K562 (cell line): ENCODE measurements at regions not wholly inside any gene's neighbourhood (a gene's known extent, or its start where the extent isn't known, plus 50 kb on each side); places are given as distances from the start of the nearest gene placed in this dataset.

Source experiments
- ATAC-seq: fragments of 200-7000 bp; cut with Tn5 transposase; 3 replicates; pipeline ENCODE4 v1.9.1; 2020; ENCODE audit warnings: moderate library complexity
- BruUV-seq: library from RNA; stranded (reverse); fragments of 400-500 nt; replicated peaks from 2 replicates; lab custom pipeline; 2021; lab: Mats Ljungman, UMichigan
- CTCF ChIA-PET: fragments of 300-600 bp; formaldehyde crosslinking; extraction: SDS; loops from one replicate; lab custom pipeline; 2021; ENCODE audit warnings: low intra/inter-chr PET ratio; lab: Yijun Ruan, JAX
- POLR2A ChIA-PET: fragments of 300-600, 350-650 bp; sonication (Branson Sonifier 250); formaldehyde crosslinking; extraction: SDS; loops from one replicate; lab custom pipeline; 2021; ENCODE audit warnings: antibody characterized with exemption, inconsistent platforms; lab: Yijun Ruan, JAX
- DNase-seq, 4 experiments: peaks; one replicate each; pipeline versions ENCODE4 v3.0.0 to v3.0.0-alpha.2; 2011 to 2018; ENCODE audit warnings: low spot score in 3 of 4, mixed read lengths in 3 of 4; ENCODE audit errors: extremely low read depth in 1 of 4
- FAIRE-seq: peaks from 2 replicates; lab custom pipeline; 2011; peaks lifted over from hg19 to GRCh38; lab: Jason Lieb, UNC
- H2AFZ ChIP-seq: 2 replicates; pipeline ENCODE4 v1.6.0; 2011; ENCODE audit warnings: low read depth, low read length, control low read depth, inconsistent platforms
- H3K27ac ChIP-seq: fragments of 200-600 bp; 3 replicates; pipeline ENCODE4 v1.8.0; 2011; ENCODE audit warnings: low read depth, mild to moderate bottlenecking, control low read depth, inconsistent platforms, low read length, moderate library complexity, mixed read lengths; ENCODE audit errors: extremely low read depth
- H3K27me3 ChIP-seq, 2 experiments: fragments of 300-600 bp in 1 of 2; 2 replicates in 1 of 2; 3 replicates in 1 of 2; pipeline versions ENCODE4 v1.6.0 to v1.8.0; 2011; ENCODE audit warnings: inconsistent platforms in 2 of 2, low read length in 2 of 2, mild to moderate bottlenecking in 1 of 2, mixed read lengths in 1 of 2, moderate library complexity in 1 of 2; ENCODE audit not compliant: control insufficient read depth in 2 of 2, insufficient read depth in 2 of 2
- H3K36me3 ChIP-seq: fragments of 300-600 bp; 3 replicates; pipeline ENCODE4 v1.8.0; 2011; ENCODE audit warnings: mild to moderate bottlenecking, low read length, inconsistent platforms; ENCODE audit not compliant: control insufficient read depth, insufficient read depth
- H3K4me1 ChIP-seq, 2 experiments: fragments of 200-600 bp in 1 of 2; replicated peaks in 1 of 2; 2 replicates in 1 of 2; 3 replicates in 1 of 2; pipeline versions ENCODE4 v1.5.1 to v1.8.0; 2011; ENCODE audit warnings: inconsistent platforms in 2 of 2, low read length in 2 of 2, mild to moderate bottlenecking in 1 of 2, mixed read lengths in 1 of 2, moderate library complexity in 1 of 2; ENCODE audit not compliant: control insufficient read depth in 2 of 2, insufficient read depth in 2 of 2
- H3K4me2 ChIP-seq: 2 replicates; pipeline ENCODE4 v1.6.1; 2011; ENCODE audit warnings: low read length, control low read depth, inconsistent platforms, mixed read lengths; ENCODE audit not compliant: insufficient read depth
- H3K4me3 ChIP-seq: fragments of 200-600 bp; sonication (generic), shearing (Covaris generic); 2 replicates; pipeline ENCODE4 v1.5.1; 2016; ENCODE audit warnings: control low read depth, inconsistent platforms
- H3K79me2 ChIP-seq: fragments of 200-600 bp; 3 replicates; pipeline ENCODE4 v1.8.0; 2011; ENCODE audit warnings: low read length, inconsistent platforms; ENCODE audit not compliant: control insufficient read depth, insufficient read depth
- H3K9ac ChIP-seq, 2 experiments: 2 replicates each; pipeline versions ENCODE4 v1.6.0 to v1.6.1; 2011; ENCODE audit warnings: low read depth in 2 of 2, low read length in 2 of 2, control low read depth in 1 of 2, inconsistent platforms in 1 of 2, mild to moderate bottlenecking in 1 of 2, mixed read lengths in 1 of 2; ENCODE audit not compliant: insufficient read depth in 1 of 2
- H3K9me1 ChIP-seq: one replicate; pipeline ENCODE4 v1.6.0; 2011; ENCODE audit warnings: inconsistent platforms, mild to moderate bottlenecking, low read length, moderate library complexity; ENCODE audit not compliant: control insufficient read depth, insufficient read depth
- H3K9me3 ChIP-seq: replicated peaks from 2 replicates; pipeline ENCODE4 v1.5.1; 2011; ENCODE audit warnings: low read depth, low read length, inconsistent platforms; ENCODE audit not compliant: control insufficient read depth, insufficient read depth
- H4K20me1 ChIP-seq: replicated peaks from 2 replicates; pipeline ENCODE4 v1.6.1; 2011; ENCODE audit warnings: low read length, inconsistent platforms, mixed read lengths; ENCODE audit not compliant: control insufficient read depth, insufficient read depth
- DACH1 ChIP-seq: fragments of 450-650 bp; IDR thresholded peaks from 2 replicates; pipeline ENCODE4 v1.6.1; 2018; ENCODE audit not compliant: partially characterized antibody
- JUND ChIP-seq, 2 experiments: IDR thresholded peaks; 2 replicates in 1 of 2; 3 replicates in 1 of 2; pipeline ENCODE4 v1.6.1; 2011; ENCODE audit warnings: borderline replicate concordance in 2 of 2, low read depth in 2 of 2, low read length in 2 of 2, improper control_type of control experiment in 1 of 2, missing biosample characterization in 1 of 2, missing genetic modification characterization in 1 of 2, missing genetic modification reagents in 1 of 2
- ZNF324 ChIP-seq: fragments of 250-450 bp; sonication (Bioruptor Pico); IDR thresholded peaks from 2 replicates; pipeline ENCODE4 v1.4.0; 2020; ENCODE audit warnings: mild to moderate bottlenecking
- WGBS: fragments of 100-300 bp; shearing (Covaris generic); methylation state at CpG from one replicate; pipeline ENCODE4 v1.1.6; 2016; ENCODE audit warnings: low coverage, mixed read lengths; ENCODE audit not compliant: insufficient coverage; ENCODE audit errors: missing lambda C conversion rate; 5-methylcytosine and 5-hydroxymethylcytosine counted together
- in situ Hi-C: fragments of 300-500 bp; cut with MboI; formaldehyde crosslinking; loops from 4 replicates; pipeline ENCODE4 v1.15.0; 2018; ENCODE audit warnings: inconsistent platforms, mixed read lengths
- intact Hi-C: fragments of 100-400 bp; cut with micrococcal nuclease; formaldehyde crosslinking; loops from 2 replicates; pipeline ENCODE4 v1.14.2; 2022

DNA sequence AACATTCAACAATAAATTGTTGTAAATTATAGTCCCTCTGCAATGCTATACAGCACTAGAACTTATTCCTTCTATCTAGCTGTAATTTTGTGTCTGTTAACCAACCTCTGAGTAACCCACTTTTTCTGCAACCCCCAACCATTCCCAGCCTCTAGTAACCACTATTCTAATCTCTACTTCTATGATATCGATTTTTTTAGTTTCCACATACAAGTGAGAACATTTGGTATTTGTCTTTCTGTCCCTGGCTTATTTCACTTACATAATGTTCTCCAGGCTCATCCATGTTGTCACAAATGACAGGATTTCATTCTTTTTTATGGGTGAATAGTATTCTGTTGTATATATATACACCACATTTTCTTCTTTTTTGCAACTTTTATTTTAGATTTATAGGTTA, 147.6 kb downstream of the MAIP1 start:
- TF ChIP-seq DACH1, result no peak
- Histone ChIP-seq H4K20me1 (no peaks in the 10 kb centered on the region), H3K9ac (no peak overlapping the region), H3K79me2 (no peaks in the 10 kb centered on the region), H3K9me1 (no peaks in the 10 kb centered on the region), H2AFZ (no peak overlapping the region), H3K27ac (no peak overlapping the region), H3K27me3 (no peaks in the 10 kb centered on the region), H3K4me2 (no peak overlapping the region), H3K4me1 (no peaks in the 10 kb centered on the region), H3K9me3 (no peaks in the 10 kb centered on the region), H3K4me3 (no peak overlapping the region), H3K36me3 (no peaks in the 10 kb centered on the region)
- ATAC-seq (no peak), FAIRE-seq (no peak), DNase-seq (no peak)
- CTCF ChIA-PET, result no interaction called here
- in situ Hi-C loops, result no loop called here
- no TSS peak for BruUV-seq
- POLR2A ChIA-PET, result no interaction called here
- intact Hi-C loops, result no loop called here
- 20% methylated on average over 1 of the region's 1 CpG for WGBS

DNA sequence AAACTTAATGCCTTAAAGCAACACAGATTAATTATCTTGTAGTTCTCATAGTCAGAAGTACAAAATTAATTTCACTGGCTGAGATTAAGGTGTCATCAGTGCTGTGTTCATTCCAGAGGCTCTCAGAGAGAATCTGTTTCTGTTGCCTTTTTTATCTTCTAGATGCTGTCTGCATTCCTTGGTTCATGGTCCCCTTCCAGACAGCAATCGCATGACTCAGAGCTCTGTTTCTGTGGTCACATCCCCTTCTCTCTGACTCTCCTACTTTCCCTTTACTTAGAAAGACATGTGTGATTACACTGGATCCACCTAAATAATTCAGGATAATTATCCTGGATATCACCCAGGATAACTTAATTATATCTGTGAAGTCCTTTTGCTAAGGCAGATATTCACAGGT, 148.6 kb downstream of the MAIP1 start:
- Histone ChIP-seq H3K79me2 (no peaks in the 10 kb centered on the region), H4K20me1 (no peaks in the 10 kb centered on the region), H3K4me2 (no peak overlapping the region), H3K9ac (no peak overlapping the region), H3K4me3 (no peak overlapping the region), H3K9me3 (no peaks in the 10 kb centered on the region), H2AFZ (no peak overlapping the region), H3K36me3 (no peaks in the 10 kb centered on the region), H3K27ac (no peak overlapping the region), H3K4me1 (no peaks in the 10 kb centered on the region), H3K27me3 (no peaks in the 10 kb centered on the region)
- DNase-seq (peak in 1 of 4 experiments; percentile 2), ATAC-seq (no peak), FAIRE-seq (no peak)
- ChIA-PET CTCF (no interaction called here), POLR2A (interaction anchor here (0.6 kb wide), 1 partner anchor 148 kb away, joined by 3 read pairs; no protein-coding TSS in a partner anchor)
- in situ Hi-C loops (no loop called here), intact Hi-C loops (no loop called here)
- no TSS peak for BruUV-seq
- 50% methylated on average over 1 of the region's 1 CpG for whole genome bisulfite sequencing
- TF ChIP-seq ZNF324 (CRISPR knock-in tag) (no peak), JUND (IDR thresholded peaks at IDR 0.05; ENCODE audit: borderline replicate concordance, low read depth, low read length) (no peak), JUND (tag; IDR thresholded peaks at IDR 0.05; ENCODE audit: borderline replicate concordance, low read depth, low read length) (0 out of 3 replicates have a peak, but pooled peaks have one; percentile 16)
- TF ChIP-seq, all 486 proteins: peak for 1
- no peaks in the 10 kb centered on the region for H3K9me1 ChIP-seq
